ENCODE measurements at regions not wholly inside any gene's neighbourhood (a gene's known extent, or its start where the extent isn't known, plus 50 kb on each side); places are given as distances from the start of the nearest gene placed in this dataset.

DNA sequence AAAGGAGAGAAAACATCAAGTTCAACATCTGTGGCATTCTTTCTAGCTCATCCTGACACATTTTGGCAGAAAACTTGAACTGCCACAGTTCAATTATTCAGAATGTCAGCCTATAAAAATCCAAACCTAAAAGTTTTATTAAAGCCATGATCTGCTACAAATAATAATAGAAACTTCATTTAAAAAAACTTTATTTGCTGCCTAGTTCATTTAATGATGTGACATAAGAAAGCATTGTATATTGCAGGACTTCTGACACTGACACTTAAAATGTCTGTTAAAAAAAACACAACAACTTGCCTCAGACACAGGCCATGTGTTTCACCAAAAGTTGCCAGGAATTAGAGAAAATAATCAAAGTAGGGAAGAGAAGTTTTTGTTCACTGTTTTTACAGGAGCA lies 88.3 kb upstream of the HTR1E start:
- no peak for TF ChIP-seq POLR2A (IDR thresholded peaks at IDR 0.05)
- TF ChIP-seq, protein P1, sequence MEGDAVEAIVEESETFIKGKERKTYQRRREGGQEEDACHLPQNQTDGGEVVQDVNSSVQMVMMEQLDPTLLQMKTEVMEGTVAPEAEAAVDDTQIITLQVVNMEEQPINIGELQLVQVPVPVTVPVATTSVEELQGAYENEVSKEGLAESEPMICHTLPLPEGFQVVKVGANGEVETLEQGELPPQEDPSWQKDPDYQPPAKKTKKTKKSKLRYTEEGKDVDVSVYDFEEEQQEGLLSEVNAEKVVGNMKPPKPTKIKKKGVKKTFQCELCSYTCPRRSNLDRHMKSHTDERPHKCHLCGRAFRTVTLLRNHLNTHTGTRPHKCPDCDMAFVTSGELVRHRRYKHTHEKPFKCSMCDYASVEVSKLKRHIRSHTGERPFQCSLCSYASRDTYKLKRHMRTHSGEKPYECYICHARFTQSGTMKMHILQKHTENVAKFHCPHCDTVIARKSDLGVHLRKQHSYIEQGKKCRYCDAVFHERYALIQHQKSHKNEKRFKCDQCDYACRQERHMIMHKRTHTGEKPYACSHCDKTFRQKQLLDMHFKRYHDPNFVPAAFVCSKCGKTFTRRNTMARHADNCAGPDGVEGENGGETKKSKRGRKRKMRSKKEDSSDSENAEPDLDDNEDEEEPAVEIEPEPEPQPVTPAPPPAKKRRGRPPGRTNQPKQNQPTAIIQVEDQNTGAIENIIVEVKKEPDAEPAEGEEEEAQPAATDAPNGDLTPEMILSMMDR (IDR thresholded peaks at IDR 0.05): no peak

Measured in body of pancreas (tissue), 4 donors.